ENCODE measurements at regions not wholly inside any gene's neighbourhood (a gene's known extent, or its start where the extent isn't known, plus 50 kb on each side); places are given as distances from the start of the nearest gene placed in this dataset.
"Not testable (repeated sequence)": the region's sequence is repeated elsewhere in the genome, so short reads cannot be mapped to it uniquely, and the experiment has no call there.

DNA sequence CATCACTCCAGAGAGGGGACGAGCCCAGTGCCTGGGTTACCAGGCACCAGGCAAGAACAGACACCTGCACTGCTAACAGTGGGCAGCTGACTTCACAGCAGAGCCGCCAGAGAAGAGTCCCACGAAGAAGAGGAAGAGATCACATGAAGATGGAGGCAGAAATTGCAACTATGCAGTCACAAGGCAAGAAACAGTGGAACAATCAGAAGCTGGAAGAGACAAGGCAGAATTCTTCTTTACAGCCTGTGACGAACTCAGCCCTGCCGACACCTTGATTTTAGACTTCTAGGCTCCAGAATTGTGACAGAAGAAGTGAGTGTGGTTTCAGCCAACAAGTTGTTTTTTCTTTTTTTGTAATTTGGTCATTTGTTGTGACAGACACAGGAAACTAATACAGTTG is 59.2 kb downstream of the IL12A start:
- no peak for DNase-seq (ENCODE audit: low spot score)

GRCh38 chr3:160049038-160049437 is 60.4 kb downstream of the IL12A start:
- DNase-seq (ENCODE audit: low spot score): no peak

GRCh38 chr3:160049565-160049964 is 60.9 kb downstream of the IL12A start:
- DNase-seq (ENCODE audit: low spot score): no peak

DNA sequence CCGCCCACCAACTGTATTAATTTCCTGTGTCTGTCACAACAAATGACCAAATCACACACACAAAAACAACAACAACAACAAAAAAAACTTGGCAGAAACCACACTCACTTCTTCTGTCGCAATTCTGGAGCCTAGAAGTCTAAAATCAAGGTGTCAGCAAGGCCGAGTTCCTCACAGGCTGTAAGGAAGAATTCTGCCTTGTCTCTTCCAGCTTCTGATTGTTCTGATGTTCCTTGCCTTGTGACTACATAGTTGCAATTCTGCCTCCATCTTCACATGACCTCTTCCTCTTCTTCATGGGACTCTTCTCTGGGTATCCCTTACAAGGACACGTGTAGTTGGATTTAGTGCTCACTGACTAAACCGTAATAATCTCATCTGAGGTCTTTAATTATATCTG is 61.4 kb downstream of the IL12A start:
- DNase-seq (ENCODE audit: low spot score): no peak

- DNase-seq (ENCODE audit: low spot score): no peak
These were observed 63.9 kb downstream of the IL12A start for GRCh38 chr3:160052385-160053047.

- DNase-seq (ENCODE audit: low spot score): no peak
These were observed 64.4 kb downstream of the IL12A start for GRCh38 chr3:160053048-160053391.

DNA sequence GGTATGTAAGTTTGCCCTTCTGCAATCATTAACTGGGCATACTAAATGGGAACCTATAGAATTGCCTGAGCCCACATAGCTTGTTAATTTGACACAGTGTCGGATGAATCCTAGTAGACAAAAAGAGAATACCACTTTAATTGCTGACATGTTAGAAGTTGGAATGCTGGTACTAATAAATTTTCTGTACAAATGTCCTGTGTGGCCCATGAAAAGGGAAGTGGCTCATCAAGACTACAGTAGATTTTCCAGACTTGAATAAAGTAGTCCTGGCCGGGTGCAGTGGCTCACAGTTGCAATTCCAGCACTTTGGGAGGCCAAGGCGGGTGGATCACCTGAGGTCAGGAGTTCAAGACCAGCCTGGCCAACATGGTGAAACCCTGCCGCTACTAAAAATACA is 66.2 kb downstream of the IL12A start:
- DNase-seq (ENCODE audit: low spot score): not testable (repeated sequence)

DNA sequence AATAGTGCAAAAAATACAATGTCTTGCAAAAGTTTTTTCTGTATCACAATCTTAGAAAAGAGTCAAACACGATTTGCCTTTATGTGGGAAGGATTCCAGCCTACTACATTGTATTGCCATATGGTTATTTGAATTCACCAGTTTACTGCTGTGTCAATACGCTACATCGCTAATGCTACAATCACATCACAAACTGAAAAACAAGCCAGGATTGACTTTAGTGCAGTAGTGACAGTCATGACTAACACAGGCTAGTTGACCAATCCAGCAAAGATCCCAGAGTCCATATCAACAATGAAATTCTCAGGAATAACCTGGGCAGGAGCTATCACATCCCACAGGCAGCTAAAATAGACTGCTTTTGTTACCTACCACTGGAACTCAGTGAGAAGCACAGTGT is 67.0 kb downstream of the IL12A start:
- no peak for DNase-seq (ENCODE audit: low spot score)

GRCh38 chr3:160057331-160057730 is 68.7 kb downstream of the IL12A start:
- no peak for DNase-seq (ENCODE audit: low spot score)

DNA sequence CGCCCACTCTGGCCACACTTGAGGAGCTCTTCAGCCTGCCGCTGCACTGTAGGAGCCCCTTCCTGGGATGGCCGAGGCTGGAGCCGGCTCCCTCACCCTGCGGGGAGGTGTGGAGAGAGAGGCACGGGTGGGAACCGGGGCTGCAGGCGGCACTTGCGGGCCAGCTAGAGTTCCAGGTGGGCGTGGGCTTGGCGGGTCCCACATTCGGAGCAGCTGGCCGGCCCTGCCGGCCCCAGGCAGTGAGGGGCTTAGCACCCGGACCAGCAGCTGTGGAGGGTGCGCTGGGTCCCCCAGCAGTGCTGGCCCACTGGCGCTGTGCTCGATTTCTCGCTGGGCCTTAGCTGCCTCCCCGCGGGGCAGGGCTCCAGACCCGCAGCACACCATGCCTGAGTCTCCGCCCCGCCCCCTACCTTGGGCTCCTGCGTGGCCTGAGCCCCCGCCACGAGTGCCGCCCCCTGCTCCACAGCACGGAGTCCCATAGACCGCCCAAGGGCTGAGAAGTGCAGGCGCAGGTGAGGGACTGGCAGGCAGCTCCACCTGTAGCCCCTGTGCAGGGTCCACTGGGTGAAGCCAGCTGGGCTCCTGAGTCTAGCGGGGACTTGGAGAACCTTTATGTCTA is 71.9 kb downstream of the IL12A start:
- DNase-seq (ENCODE audit: low spot score): no peak

DNA sequence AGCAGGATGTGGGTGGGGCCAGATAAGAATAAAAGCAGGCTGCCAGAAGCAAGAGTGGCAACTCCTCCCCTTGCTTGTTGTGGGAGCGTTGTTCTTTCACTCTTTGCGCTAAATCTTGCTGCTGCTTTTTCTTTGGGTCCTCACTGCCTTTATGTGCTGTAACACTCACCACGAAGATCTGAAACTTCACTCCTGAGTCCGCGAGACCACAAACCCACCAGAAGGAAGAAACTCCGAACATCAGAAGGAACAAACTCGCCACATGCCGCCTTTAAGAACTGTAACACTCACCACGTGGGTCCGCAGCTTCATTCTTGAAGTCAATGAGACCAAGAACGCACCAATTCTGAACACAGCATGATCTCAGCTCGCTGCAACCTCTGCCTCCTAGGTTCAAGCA is 72.9 kb downstream of the IL12A start:
- DNase-seq (ENCODE audit: low spot score): no peak

GRCh38 chr3:160065282-160065681 is 76.6 kb downstream of the IL12A start:
- DNase-seq (ENCODE audit: low spot score): no peak

DNA sequence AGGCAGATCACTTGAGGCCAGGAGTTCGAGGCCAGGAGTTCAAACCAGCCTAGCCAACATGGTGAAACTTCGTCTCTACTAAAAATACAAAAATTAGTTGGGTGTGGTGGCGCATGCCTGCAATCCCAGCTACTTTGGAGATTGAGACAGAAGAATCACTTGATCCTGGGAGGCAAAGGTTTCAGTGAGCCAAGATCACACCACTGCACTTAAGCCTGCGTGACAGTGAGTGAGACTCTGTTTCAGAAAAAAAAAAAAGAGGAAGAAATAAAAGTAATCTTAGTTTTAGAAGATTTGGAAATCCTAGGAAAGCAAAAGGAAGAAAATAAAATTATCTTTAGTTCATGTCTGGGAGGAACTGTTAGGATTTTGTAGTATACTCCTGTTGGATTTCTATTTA is 77.2 kb downstream of the IL12A start:
- no peak for DNase-seq (ENCODE audit: low spot score)

GRCh38 chr3:160069986-160070385 is 81.4 kb downstream of the IL12A start:
- DNase-seq (ENCODE audit: low spot score): no peak

DNA sequence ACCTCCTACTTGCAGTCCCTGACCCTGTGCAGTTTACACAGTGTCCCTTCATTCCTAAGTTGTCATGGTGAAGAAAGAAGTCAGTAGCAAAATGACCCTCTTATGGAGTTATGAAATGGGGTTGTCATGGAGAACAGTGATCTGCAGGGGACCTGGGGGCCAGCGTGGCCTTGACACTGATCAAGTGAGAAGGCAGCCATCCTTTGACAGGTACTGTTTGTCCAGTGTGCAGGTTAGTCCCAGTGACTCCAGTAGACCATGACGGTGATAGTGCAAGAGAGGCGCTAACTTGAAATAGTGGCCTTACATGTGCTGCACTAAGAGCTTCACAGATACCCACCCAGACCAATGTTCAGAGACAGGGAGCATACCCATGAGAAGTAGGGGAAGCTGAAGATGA is 87.9 kb downstream of the IL12A start:
- DNase-seq (ENCODE audit: low spot score): no peak

GRCh38 chr3:160078533-160078932 is 89.9 kb downstream of the IL12A start:
- DNase-seq (ENCODE audit: low spot score): no peak

GRCh38 chr3:160081958-160082533 is 93.4 kb downstream of the IL12A start:
- DNase-seq (ENCODE audit: low spot score): no peak

GRCh38 chr3:160084998-160085397 is 96.4 kb downstream of the IL12A start:
- no peak for DNase-seq (ENCODE audit: low spot score)

- DNase-seq (ENCODE audit: low spot score): no peak
These were observed 100.0 kb downstream of the IL12A start for GRCh38 chr3:160088492-160089137.

- DNase-seq (ENCODE audit: low spot score): no peak
These were observed 102.0 kb downstream of the IL12A start for GRCh38 chr3:160090653-160091052.

- DNase-seq (ENCODE audit: low spot score): no peak
These were observed 102.8 kb downstream of the IL12A start for GRCh38 chr3:160091441-160091840.

- no peak for DNase-seq (ENCODE audit: low spot score)
These were observed 104.1 kb downstream of the IL12A start for GRCh38 chr3:160092760-160093159.

GRCh38 chr3:160094562-160094961 is 105.9 kb downstream of the IL12A start:
- DNase-seq (ENCODE audit: low spot score): no peak

Data from putamen (tissue), 1 donor.